GM20000 (cell line): ENCODE measurements at regions not wholly inside any gene's neighbourhood (a gene's known extent, or its start where the extent isn't known, plus 50 kb on each side); places are given as distances from the start of the nearest gene placed in this dataset.

Experiments used
- DNase-seq: peaks from one replicate; pipeline ENCODE4 v3.0.0; 2012; ENCODE audit warnings: low spot score
- CTCF ChIP-seq: IDR thresholded peaks from 2 replicates; pipeline ENCODE4 v1.5.1; 2012; ENCODE audit warnings: mild to moderate bottlenecking, control low read depth; ENCODE audit errors: extremely low read depth, missing control alignments

DNA sequence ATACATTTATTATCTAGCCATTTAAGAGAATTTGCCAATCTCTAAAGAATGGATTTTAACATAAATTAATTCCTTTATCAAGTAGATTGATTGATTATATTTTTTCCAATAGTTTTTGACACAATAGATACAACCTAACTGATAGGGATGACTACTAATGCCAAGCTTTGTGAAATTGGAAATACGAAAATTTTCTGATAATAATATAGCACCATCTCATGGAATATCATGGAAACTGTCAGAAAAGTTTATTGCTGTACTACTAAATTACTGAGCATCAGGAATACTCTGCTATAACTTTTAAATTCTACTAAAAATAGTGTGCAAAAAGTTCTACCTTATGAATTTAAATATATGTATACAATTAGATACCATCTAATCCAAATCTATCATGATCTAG lies 101.8 kb upstream of the MAP2 start:
- DNase-seq, result no peak
- TF ChIP-seq CTCF, result no peak

GRCh38 chr2:209322905-209323512 lies 100.8 kb upstream of the MAP2 start:
- DNase-seq, result no peak
- no peak for TF ChIP-seq CTCF

DNA sequence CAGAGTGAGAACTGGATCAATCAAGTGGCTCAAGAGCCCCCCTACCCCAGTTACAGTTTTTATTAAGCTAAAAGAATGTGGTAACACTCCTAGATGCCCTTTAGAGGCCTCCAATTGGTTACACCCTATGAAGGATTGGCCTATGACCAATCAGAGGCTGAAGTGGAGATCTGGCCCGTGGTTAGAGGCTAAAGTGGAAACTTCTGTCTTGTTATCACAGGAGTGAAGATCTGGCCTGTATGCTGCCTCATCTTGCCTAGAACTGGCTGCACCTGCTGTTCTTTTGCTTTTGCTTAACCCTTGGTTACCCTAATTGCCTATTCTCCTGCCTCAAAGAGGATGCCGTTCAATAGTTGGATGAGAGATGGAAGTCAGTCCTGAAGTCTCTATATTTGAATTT lies 100.1 kb upstream of the MAP2 start:
- no peak for DNase-seq
- no peak for TF ChIP-seq CTCF

- TF ChIP-seq CTCF, result no peak
- no peak for DNase-seq
These were observed 99.6 kb upstream of the MAP2 start for GRCh38 chr2:209324281-209324680.

DNA sequence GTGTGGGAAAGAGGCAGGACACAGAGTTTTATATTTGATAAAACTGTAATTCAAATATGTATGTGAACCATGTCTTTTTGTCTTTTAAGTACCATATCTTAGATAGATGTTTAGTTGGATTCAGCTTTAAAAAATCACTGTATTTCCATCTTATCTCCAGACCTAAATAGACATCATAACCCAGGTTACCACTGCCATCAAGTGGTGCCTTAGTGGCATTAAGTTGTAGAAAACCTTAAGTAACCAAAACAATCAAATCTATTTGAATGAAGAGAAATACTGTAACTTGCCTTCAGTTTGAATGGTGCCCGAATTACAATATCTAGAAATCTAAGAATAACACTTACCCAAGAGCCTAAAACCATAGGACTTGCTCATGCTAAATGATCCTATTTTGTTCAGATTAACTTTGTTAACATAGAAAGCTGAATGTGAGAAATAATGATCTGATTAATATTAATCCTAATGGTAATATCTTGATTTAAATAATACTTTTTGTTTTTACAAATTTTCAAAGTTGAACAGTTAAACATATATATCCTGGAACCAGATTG lies 92.5 kb upstream of the MAP2 start:
- DNase-seq, result no peak

GRCh38 chr2:209334188-209335017 lies 89.4 kb upstream of the MAP2 start:
- peak; percentile 84 for TF ChIP-seq CTCF
- DNase-seq, result peak; percentile 30

More for the DNA sequence above, 92.5 kb upstream of the MAP2 start:
- no peak for TF ChIP-seq CTCF

DNA sequence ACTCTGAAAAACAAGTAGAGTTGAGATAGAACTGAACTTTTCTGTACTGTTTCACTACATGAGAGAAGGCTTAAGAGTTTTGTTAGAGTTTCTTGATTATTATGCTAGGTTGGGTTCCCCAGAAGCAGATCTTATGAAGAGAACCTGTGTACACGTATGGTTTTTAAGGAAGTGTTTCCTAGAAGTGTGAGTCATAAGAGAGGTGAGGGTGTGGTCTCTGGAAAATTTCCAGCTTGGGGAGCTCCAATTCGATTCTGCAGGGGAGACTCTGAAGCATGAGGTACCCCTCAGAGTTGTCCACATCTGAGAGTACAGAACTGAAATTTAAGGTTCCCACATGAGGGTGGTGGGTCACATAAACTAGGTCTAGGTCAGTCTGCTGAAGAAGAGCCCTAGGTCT lies 83.3 kb upstream of the MAP2 start:
- TF ChIP-seq CTCF, result no peak
- no peak for DNase-seq
